Fibroblast of villous mesenchyme (primary cell): ENCODE measurements at regions not wholly inside any gene's neighbourhood (a gene's known extent, or its start where the extent isn't known, plus 50 kb on each side); places are given as distances from the start of the nearest gene placed in this dataset.

Source experiments
- DNase-seq: peaks from one replicate; pipeline ENCODE4 v3.0.0-alpha.2; 2010; ENCODE audit warnings: low read depth
- H3K4me3 ChIP-seq: 2 replicates; pipeline ENCODE4 v1.5.1; 2011; ENCODE audit warnings: low read depth, mild to moderate bottlenecking, low read length
- TF ChIP-seq, protein P1 (sequence below): IDR thresholded peaks from 2 replicates; pipeline ENCODE4 v1.5.1; 2012; ENCODE audit warnings: low read depth, mild to moderate bottlenecking, low read length; ENCODE audit not compliant: insufficient read depth

- TF ChIP-seq, protein P1, sequence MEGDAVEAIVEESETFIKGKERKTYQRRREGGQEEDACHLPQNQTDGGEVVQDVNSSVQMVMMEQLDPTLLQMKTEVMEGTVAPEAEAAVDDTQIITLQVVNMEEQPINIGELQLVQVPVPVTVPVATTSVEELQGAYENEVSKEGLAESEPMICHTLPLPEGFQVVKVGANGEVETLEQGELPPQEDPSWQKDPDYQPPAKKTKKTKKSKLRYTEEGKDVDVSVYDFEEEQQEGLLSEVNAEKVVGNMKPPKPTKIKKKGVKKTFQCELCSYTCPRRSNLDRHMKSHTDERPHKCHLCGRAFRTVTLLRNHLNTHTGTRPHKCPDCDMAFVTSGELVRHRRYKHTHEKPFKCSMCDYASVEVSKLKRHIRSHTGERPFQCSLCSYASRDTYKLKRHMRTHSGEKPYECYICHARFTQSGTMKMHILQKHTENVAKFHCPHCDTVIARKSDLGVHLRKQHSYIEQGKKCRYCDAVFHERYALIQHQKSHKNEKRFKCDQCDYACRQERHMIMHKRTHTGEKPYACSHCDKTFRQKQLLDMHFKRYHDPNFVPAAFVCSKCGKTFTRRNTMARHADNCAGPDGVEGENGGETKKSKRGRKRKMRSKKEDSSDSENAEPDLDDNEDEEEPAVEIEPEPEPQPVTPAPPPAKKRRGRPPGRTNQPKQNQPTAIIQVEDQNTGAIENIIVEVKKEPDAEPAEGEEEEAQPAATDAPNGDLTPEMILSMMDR: no peak
- DNase-seq: peak; percentile 87
- no peak overlapping the region for H3K4me3 ChIP-seq
Observed at GRCh38 chr2:83081826-83082690, 1377.0 kb downstream of the SUCLG1 start.

- TF ChIP-seq, protein P1: no peak
- H3K4me3 ChIP-seq: no peak overlapping the region
- no peak for DNase-seq
Observed at GRCh38 chr2:83079007-83079406, 1380.1 kb downstream of the SUCLG1 start.

DNA sequence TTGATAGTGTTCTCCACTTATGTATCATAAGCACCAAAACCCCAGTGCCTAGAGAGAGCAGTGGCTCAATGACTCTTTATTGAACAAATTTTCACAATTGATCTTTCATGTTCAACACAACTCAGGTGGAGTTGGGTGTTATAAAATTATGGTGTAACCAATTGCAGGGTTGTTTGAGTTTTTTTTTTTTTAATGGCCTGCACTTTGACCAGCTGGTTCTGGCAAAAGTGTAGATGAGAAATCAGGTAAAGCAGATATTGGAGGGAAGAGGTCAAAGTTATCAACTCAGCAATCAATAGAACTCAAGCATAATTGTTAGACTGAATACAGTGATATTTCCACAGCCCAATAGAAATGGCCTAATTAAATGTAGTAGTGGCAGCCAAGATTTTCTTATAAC, 1386.3 kb downstream of the SUCLG1 start:
- H3K4me3 ChIP-seq: no peak overlapping the region
- TF ChIP-seq, protein P1: no peak
- DNase-seq: no peak

- TF ChIP-seq, protein P1: peak; percentile 11
- H3K4me3 ChIP-seq: no peak overlapping the region
Observed at GRCh38 chr2:83071914-83072313, 1387.2 kb downstream of the SUCLG1 start.

DNA sequence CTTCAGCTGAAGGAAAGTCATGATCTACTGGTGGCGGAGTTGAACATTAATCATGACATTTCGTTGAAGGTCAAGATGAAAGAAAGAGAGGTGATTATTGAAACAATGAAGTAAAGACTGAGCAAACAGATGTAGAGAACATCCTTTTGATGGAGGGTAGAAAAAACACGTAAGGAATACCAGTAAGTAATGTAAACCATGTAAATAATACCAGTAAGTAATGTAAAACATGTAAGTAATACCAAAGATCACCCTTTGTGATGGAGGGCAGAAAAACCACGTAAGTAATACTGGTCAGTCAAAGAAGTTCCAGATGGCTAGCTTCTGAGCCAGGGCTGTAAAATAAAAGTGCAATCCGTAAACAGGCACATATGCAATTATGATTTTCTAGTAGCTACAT, 1387.7 kb downstream of the SUCLG1 start:
- TF ChIP-seq, protein P1: no peak
- H3K4me3 ChIP-seq: no peak overlapping the region
- DNase-seq: peak; percentile 10

More at GRCh38 chr2:83071914-83072313, 1387.2 kb downstream of the SUCLG1 start:
- no peak for DNase-seq

DNA sequence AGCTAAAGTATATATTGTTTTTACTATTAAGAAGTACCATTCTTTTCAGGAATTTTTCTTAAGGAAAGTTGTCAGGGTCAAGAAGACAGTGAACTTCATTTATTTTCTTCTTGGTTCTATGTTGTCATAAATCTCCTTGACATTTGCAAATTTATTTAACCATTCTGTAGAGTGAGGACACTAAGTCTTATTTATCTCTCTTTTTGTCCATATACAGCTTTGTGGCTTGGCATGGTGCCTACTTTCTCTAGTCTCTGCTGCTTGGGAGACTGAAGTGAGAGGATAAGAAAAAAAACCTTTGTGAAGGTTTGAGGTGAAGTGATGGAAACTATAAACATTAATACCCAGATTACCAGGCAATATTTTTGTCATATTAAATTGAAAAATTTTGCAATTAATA, 1389.4 kb downstream of the SUCLG1 start:
- no peak overlapping the region for H3K4me3 ChIP-seq
- DNase-seq: peak; percentile 75
- TF ChIP-seq, protein P1: no peak
